AG04449 (cell line): ENCODE measurements at regions not wholly inside any gene's neighbourhood (a gene's known extent, or its start where the extent isn't known, plus 50 kb on each side); places are given as distances from the start of the nearest gene placed in this dataset.
"Not testable (repeated sequence)": the region's sequence is repeated elsewhere in the genome, so short reads cannot be mapped to it uniquely, and the experiment has no call there.

Experiments used
- CTCF ChIA-PET: fragments of 350-600 bp; formaldehyde crosslinking; extraction: SDS; loops from one replicate; lab custom pipeline; 2021; ENCODE audit warnings: antibody characterized with exemption; lab: Yijun Ruan, JAX
- POLR2A ChIA-PET: fragments of 400-600, 350-600 bp; formaldehyde crosslinking; extraction: SDS; loops from one replicate; lab custom pipeline; 2020; ENCODE audit warnings: antibody characterized with exemption, inconsistent platforms; lab: Yijun Ruan, JAX
- DNase-seq: peaks from one replicate; pipeline ENCODE4 v3.0.0-alpha.2; 2010; ENCODE audit warnings: low read depth, low spot score
- H3K4me3 ChIP-seq: 2 replicates; pipeline ENCODE4 v1.5.1; 2011; ENCODE audit warnings: low read depth, mild to moderate bottlenecking, control low read depth, low read length
- TF ChIP-seq, protein P1 (sequence below): IDR thresholded peaks from one replicate; pipeline ENCODE4 v1.5.1; 2011; ENCODE audit warnings: mild to moderate bottlenecking, moderate library complexity, low read length, control low read depth, inconsistent platforms; ENCODE audit not compliant: insufficient read depth; ENCODE audit errors: missing control alignments

DNA sequence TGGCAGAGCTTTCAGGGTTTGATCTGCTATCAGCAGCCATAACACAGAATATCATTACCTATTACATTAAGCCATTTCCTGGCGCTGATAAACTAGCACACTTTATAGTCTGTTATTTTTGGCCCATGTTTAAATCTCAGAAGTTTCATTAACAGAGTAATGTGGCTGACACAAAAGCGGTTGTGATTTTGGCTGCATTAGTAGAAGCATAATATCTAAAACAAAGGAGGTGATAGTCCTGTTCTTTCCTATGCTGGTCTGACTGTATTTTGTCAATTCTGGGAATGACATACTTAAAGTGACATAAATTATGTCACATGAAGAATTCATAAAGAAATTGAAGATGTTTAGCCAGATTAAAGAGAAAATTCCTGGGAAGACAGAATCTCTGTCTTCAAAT lies 151.3 kb upstream of the KCND3 start:
- H3K4me3 ChIP-seq = no peak overlapping the region
- TF ChIP-seq, protein P1, sequence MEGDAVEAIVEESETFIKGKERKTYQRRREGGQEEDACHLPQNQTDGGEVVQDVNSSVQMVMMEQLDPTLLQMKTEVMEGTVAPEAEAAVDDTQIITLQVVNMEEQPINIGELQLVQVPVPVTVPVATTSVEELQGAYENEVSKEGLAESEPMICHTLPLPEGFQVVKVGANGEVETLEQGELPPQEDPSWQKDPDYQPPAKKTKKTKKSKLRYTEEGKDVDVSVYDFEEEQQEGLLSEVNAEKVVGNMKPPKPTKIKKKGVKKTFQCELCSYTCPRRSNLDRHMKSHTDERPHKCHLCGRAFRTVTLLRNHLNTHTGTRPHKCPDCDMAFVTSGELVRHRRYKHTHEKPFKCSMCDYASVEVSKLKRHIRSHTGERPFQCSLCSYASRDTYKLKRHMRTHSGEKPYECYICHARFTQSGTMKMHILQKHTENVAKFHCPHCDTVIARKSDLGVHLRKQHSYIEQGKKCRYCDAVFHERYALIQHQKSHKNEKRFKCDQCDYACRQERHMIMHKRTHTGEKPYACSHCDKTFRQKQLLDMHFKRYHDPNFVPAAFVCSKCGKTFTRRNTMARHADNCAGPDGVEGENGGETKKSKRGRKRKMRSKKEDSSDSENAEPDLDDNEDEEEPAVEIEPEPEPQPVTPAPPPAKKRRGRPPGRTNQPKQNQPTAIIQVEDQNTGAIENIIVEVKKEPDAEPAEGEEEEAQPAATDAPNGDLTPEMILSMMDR = no peak
- ChIA-PET POLR2A (no interaction called here), CTCF (no interaction called here)
- DNase-seq = no peak

GRCh38 chr1:112141301-112141700 lies 151.8 kb upstream of the KCND3 start:
- no peak overlapping the region for H3K4me3 ChIP-seq
- TF ChIP-seq, protein P1 = no peak
- ChIA-PET POLR2A (no interaction called here), CTCF (no interaction called here)
- DNase-seq = no peak

- ChIA-PET CTCF (no interaction called here), POLR2A (no interaction called here)
- DNase-seq = no peak
- TF ChIP-seq, protein P1 = no peak
- no peak overlapping the region for H3K4me3 ChIP-seq
Measured at GRCh38 chr1:112141923-112142322, 152.5 kb upstream of the KCND3 start.

GRCh38 chr1:112143871-112144441 lies 154.5 kb upstream of the KCND3 start:
- H3K4me3 ChIP-seq = no peak overlapping the region
- ChIA-PET POLR2A (no interaction called here), CTCF (no interaction called here)
- TF ChIP-seq, protein P1 = no peak
- DNase-seq = no peak

DNA sequence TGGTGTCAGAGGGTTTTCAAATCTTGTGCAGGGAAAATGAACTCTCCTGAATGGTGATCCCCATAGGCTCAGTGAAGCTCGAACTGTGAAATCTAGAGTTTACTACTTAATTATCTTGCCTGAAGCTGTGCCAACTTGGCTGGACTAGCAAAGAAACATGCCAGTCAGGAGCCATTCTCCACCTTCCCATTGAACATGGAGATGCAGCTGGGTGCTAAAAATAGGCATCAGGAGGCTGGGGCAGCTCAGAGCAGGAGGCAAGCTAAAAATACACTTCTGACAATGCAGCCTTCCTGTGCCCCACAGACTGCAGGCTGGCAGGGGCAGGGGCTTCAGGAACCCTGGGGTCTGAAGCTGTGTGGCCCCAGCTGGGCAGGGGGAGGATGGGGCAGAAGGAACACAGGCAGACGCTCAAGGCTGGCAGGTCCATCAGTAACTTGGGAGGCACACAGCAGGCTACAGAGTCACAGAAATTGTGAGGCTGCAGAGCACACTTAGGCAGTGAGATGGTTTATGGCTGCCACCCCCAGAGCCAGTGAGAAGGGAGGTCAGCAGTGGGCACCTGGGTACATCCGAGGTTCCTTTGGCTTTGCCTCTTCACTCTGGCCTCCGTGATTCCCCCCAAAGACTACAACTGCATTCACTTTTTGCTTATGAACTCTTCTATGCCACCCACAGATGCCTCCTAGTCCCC lies 155.4 kb upstream of the KCND3 start:
- TF ChIP-seq, protein P1 = no peak
- POLR2A ChIA-PET = no interaction called here
- CTCF ChIA-PET = no interaction called here
- H3K4me3 ChIP-seq = no peak overlapping the region
- DNase-seq = no peak

DNA sequence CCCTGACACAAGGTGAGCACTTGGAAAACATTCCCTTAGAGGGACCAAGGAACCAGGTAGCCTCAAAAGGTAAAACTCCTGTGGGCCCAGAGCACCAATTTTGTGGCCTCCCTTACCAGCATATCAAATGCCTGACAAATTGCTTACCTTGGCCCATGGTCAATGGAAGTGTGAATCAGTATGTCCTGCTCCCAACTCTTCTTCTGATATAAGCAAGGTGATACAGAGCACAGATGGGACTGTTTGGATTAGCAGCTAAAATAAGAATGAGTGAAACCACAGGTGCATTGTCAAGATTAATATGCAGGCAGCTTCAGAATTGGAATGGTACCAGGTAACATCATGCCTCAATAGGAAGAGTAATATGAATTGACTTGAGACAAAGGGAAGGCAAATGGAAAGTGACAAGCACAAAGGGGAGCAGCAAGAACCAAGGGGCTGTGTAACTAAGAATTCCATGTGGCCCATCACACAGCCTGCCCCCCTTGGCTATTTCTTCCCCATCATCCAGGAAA lies 156.8 kb upstream of the KCND3 start:
- TF ChIP-seq, protein P1 = no peak
- ChIA-PET CTCF (no interaction called here), POLR2A (no interaction called here)
- no peak overlapping the region for H3K4me3 ChIP-seq
- no peak for DNase-seq

- H3K4me3 ChIP-seq, POLR2A ChIA-PET, CTCF ChIA-PET, DNase-seq: not testable (repeated sequence)
Measured at GRCh38 chr1:112160214-112160613, 170.7 kb upstream of the KCND3 start.
